DND-41 (cell line): ENCODE measurements at regions not wholly inside any gene's neighbourhood (a gene's known extent, or its start where the extent isn't known, plus 50 kb on each side); places are given as distances from the start of the nearest gene placed in this dataset.

Experiments
- ATAC-seq: fragments of 200-7000 bp; cut with Tn5 transposase; 3 replicates; pipeline ENCODE4 v1.9.1; 2021; ENCODE audit warnings: low read depth; ENCODE audit not compliant: insufficient read depth
- DNase-seq: peaks from one replicate; pipeline ENCODE4 v3.0.0-alpha.2; 2020
- H2AFZ ChIP-seq: 2 replicates; pipeline ENCODE4 v1.6.0; 2012; ENCODE audit warnings: low read depth, low read length
- H3K27ac ChIP-seq: 2 replicates; pipeline ENCODE4 v1.5.1; 2012; ENCODE audit warnings: low read length, inconsistent platforms
- H3K27me3 ChIP-seq: fragments of 200-600 bp; sonication (generic); 2 replicates; pipeline ENCODE4 v1.6.0; 2012; ENCODE audit warnings: low read length, mild to moderate bottlenecking, inconsistent platforms; ENCODE audit not compliant: insufficient read depth, poor library complexity
- H3K36me3 ChIP-seq: 2 replicates; pipeline ENCODE4 v1.5.1; 2012; ENCODE audit warnings: low read length, inconsistent platforms; ENCODE audit not compliant: insufficient read depth
- H3K4me1 ChIP-seq: 2 replicates; pipeline ENCODE4 v1.5.1; 2012; ENCODE audit warnings: mild to moderate bottlenecking, low read length; ENCODE audit not compliant: insufficient read depth
- H3K4me2 ChIP-seq: 2 replicates; pipeline ENCODE4 v1.6.0; 2012; ENCODE audit warnings: mild to moderate bottlenecking, moderate library complexity, low read length, inconsistent platforms; ENCODE audit not compliant: insufficient read depth
- H3K4me3 ChIP-seq, 2 experiments: fragments of 200-600 bp in 1 of 2; shearing (Covaris generic) in 1 of 2; 2 replicates each; pipeline ENCODE4 v1.5.1; 2012 to 2016; ENCODE audit warnings: inconsistent platforms in 2 of 2, low read length in 2 of 2, mild to moderate bottlenecking in 2 of 2, low read depth in 1 of 2, moderate library complexity in 1 of 2
- H3K79me2 ChIP-seq: 2 replicates; pipeline ENCODE4 v1.6.0; 2012; ENCODE audit warnings: low read length, inconsistent platforms; ENCODE audit not compliant: insufficient read depth
- H3K9ac ChIP-seq: 2 replicates; pipeline ENCODE4 v1.6.0; 2012; ENCODE audit warnings: low read depth, mild to moderate bottlenecking, inconsistent platforms, low read length, moderate library complexity
- H3K9me3 ChIP-seq: 2 replicates; pipeline ENCODE4 v1.5.1; 2012; ENCODE audit warnings: low read length, moderate library complexity, mild to moderate bottlenecking, inconsistent platforms; ENCODE audit not compliant: insufficient read depth, severe bottlenecking
- H4K20me1 ChIP-seq: 2 replicates; pipeline ENCODE4 v1.6.0; 2012; ENCODE audit warnings: low read length; ENCODE audit not compliant: insufficient read depth
- CTCF ChIP-seq: IDR thresholded peaks from 2 replicates; pipeline ENCODE4 v1.5.1; 2012; ENCODE audit warnings: borderline replicate concordance, low read length, moderate library complexity, mild to moderate bottlenecking; ENCODE audit not compliant: poor library complexity, severe bottlenecking; ENCODE audit errors: extremely low read depth
- EZH2 ChIP-seq: IDR thresholded peaks from 3 replicates; pipeline ENCODE4 v1.6.1; 2012; ENCODE audit warnings: borderline replicate concordance, low read depth, mild to moderate bottlenecking, moderate library complexity, low read length, inconsistent platforms; ENCODE audit not compliant: severe bottlenecking

GRCh38 chr15:47296881-47297280 lies 420.4 kb upstream of the SEMA6D start:
- H3K4me2 ChIP-seq = no peak overlapping the region
- DNase-seq = no peak
- H3K4me1 ChIP-seq = no peaks in the 10 kb centered on the region
- no peak for ATAC-seq
- H3K36me3 ChIP-seq = no peaks in the 10 kb centered on the region
- TF ChIP-seq EZH2 (no peak), CTCF (no peak)
- H3K27me3 ChIP-seq = no peaks in the 10 kb centered on the region
- no peaks in the 10 kb centered on the region for H3K79me2 ChIP-seq
- no peak overlapping the region for H2AFZ ChIP-seq
- no peak overlapping the region for H3K4me3 ChIP-seq
- no peak overlapping the region for H3K27ac ChIP-seq
- no peaks in the 10 kb centered on the region for H3K9me3 ChIP-seq
- no peak overlapping the region for H3K9ac ChIP-seq
- no peaks in the 10 kb centered on the region for H4K20me1 ChIP-seq

- no peak overlapping the region for H3K4me2 ChIP-seq
- no peak overlapping the region for H3K27ac ChIP-seq
- H3K36me3 ChIP-seq = no peaks in the 10 kb centered on the region
- H2AFZ ChIP-seq = no peak overlapping the region
- H4K20me1 ChIP-seq = no peaks in the 10 kb centered on the region
- no peaks in the 10 kb centered on the region for H3K79me2 ChIP-seq
- no peak overlapping the region for H3K9ac ChIP-seq
- no peaks in the 10 kb centered on the region for H3K9me3 ChIP-seq
- DNase-seq = no peak
- no peak for TF ChIP-seq CTCF
- no peak for TF ChIP-seq EZH2
- no peak for ATAC-seq
- H3K4me1 ChIP-seq = no peaks in the 10 kb centered on the region
- H3K27me3 ChIP-seq = no peaks in the 10 kb centered on the region
- no peak overlapping the region for H3K4me3 ChIP-seq
Observed at GRCh38 chr15:47299846-47300434, 417.4 kb upstream of the SEMA6D start.

GRCh38 chr15:47300596-47300995 lies 416.7 kb upstream of the SEMA6D start:
- H3K4me3 ChIP-seq = no peak overlapping the region
- no peak overlapping the region for H2AFZ ChIP-seq
- H3K4me2 ChIP-seq = no peak overlapping the region

More at GRCh38 chr15:47300596-47300995, 416.7 kb upstream of the SEMA6D start:
- H3K36me3 ChIP-seq = no peaks in the 10 kb centered on the region
- H3K79me2 ChIP-seq = no peaks in the 10 kb centered on the region
- DNase-seq (no peak), ATAC-seq (no peak)
- no peaks in the 10 kb centered on the region for H4K20me1 ChIP-seq
- H3K27ac ChIP-seq = no peak overlapping the region
- H3K4me1 ChIP-seq = no peaks in the 10 kb centered on the region
- no peaks in the 10 kb centered on the region for H3K27me3 ChIP-seq
- TF ChIP-seq CTCF = no peak
- TF ChIP-seq EZH2 = no peak
- H3K9ac ChIP-seq = no peak overlapping the region
- H3K9me3 ChIP-seq = no peaks in the 10 kb centered on the region
